HEK293 (cell line): ENCODE measurements at regions not wholly inside any gene's neighbourhood (a gene's known extent, or its start where the extent isn't known, plus 50 kb on each side); places are given as distances from the start of the nearest gene placed in this dataset.
"Not testable (repeated sequence)": the region's sequence is repeated elsewhere in the genome, so short reads cannot be mapped to it uniquely, and the experiment has no call there.

Experiments
- CTCF ChIA-PET: fragments of 350-600 bp; formaldehyde crosslinking; extraction: SDS; loops from one replicate; lab custom pipeline; 2021; ENCODE audit warnings: antibody characterized with exemption; lab: Yijun Ruan, JAX
- POLR2A ChIA-PET: fragments of 300-600 bp; formaldehyde crosslinking; extraction: SDS; loops from one replicate; lab custom pipeline; 2020; ENCODE audit warnings: antibody characterized with exemption, inconsistent platforms; lab: Yijun Ruan, JAX
- H3K27ac ChIP-seq: fragments of 200-500 bp; sonication (Bioruptor generic); 2 replicates; pipeline ENCODE4 v1.5.1; 2014; ENCODE audit warnings: low read depth, low read length, control low read depth, inconsistent platforms; ENCODE audit errors: extremely low read depth
- H3K36me3 ChIP-seq, 2 experiments: fragments of 200-500 bp in 1 of 2; sonication (Bioruptor generic) in 1 of 2; 1 replicate in 1 of 2; 2 replicates in 1 of 2; pipeline ENCODE4 v1.5.1; 2014 to 2017; ENCODE audit warnings: inconsistent platforms in 2 of 2, low read length in 2 of 2; ENCODE audit not compliant: control insufficient read depth in 2 of 2, insufficient read depth in 1 of 2
- H3K4me1 ChIP-seq: fragments of 200-500 bp; sonication (Bioruptor generic); 2 replicates; pipeline ENCODE4 v1.5.1; 2014; ENCODE audit warnings: mild to moderate bottlenecking, low read length, inconsistent platforms; ENCODE audit not compliant: control insufficient read depth, insufficient read depth
- H3K4me3 ChIP-seq: 2 replicates; pipeline ENCODE4 v1.5.1; 2011; ENCODE audit warnings: low read depth, mild to moderate bottlenecking, control low read depth, low read length, moderate library complexity
- H3K9me3 ChIP-seq: fragments of 200-500 bp; sonication (Bioruptor generic); 2 replicates; pipeline ENCODE4 v1.5.1; 2014; ENCODE audit warnings: low read depth, low read length, inconsistent platforms; ENCODE audit not compliant: control insufficient read depth, insufficient read depth
- GLI4 ChIP-seq: fragments of 450-650 bp; formaldehyde crosslinking; IDR thresholded peaks from 2 replicates; pipeline ENCODE4 v1.5.1; 2016; ENCODE audit warnings: missing biosample characterization, missing genetic modification characterization
- MYNN ChIP-seq: fragments of 450-650 bp; formaldehyde crosslinking; IDR thresholded peaks from 2 replicates; pipeline ENCODE4 v1.5.1; 2016; ENCODE audit warnings: missing biosample characterization, missing genetic modification characterization, borderline replicate concordance
- ZBTB17 ChIP-seq: fragments of 450-650 bp; formaldehyde crosslinking; IDR thresholded peaks from 2 replicates; pipeline ENCODE4 v1.5.1; 2016; ENCODE audit warnings: missing biosample characterization, missing genetic modification characterization
- ZBTB49 ChIP-seq: fragments of 450-650 bp; formaldehyde crosslinking; IDR thresholded peaks from 2 replicates; pipeline ENCODE4 v1.5.1; 2016; ENCODE audit warnings: missing biosample characterization, missing genetic modification characterization, low read depth
- ZNF335 ChIP-seq: fragments of 450-650 bp; formaldehyde crosslinking; conservative IDR thresholded peaks from 2 replicates; pipeline ENCODE4 v1.5.1; 2016; ENCODE audit warnings: missing biosample characterization, missing genetic modification characterization
- ZNF362 ChIP-seq: fragments of 450-650 bp; formaldehyde crosslinking; IDR thresholded peaks from 2 replicates; pipeline ENCODE4 v1.5.1; 2016; ENCODE audit warnings: missing biosample characterization, missing genetic modification characterization
- ZNF518A ChIP-seq: fragments of 450-650 bp; formaldehyde crosslinking; conservative IDR thresholded peaks from 2 replicates; pipeline ENCODE4 v1.5.1; 2016; ENCODE audit warnings: low read depth, missing biosample characterization, missing genetic modification characterization
- ZNF529 ChIP-seq: fragments of 450-650 bp; formaldehyde crosslinking; IDR thresholded peaks from 2 replicates; pipeline ENCODE4 v1.5.1; 2017; ENCODE audit warnings: missing genetic modification characterization, missing biosample characterization; ENCODE audit not compliant: insufficient replicate concordance
- ZNF548 ChIP-seq: fragments of 450-650 bp; formaldehyde crosslinking; IDR thresholded peaks from 2 replicates; pipeline ENCODE4 v1.5.1; 2016; ENCODE audit warnings: missing biosample characterization, missing genetic modification characterization
- ZNF555 ChIP-seq: fragments of 450-650 bp; formaldehyde crosslinking; conservative IDR thresholded peaks from 2 replicates; pipeline ENCODE4 v1.5.1; 2017; ENCODE audit warnings: missing biosample characterization, mild to moderate bottlenecking, missing genetic modification characterization, inconsistent platforms
- ZNF629 ChIP-seq: fragments of 450-650 bp; formaldehyde crosslinking; IDR thresholded peaks from 2 replicates; pipeline ENCODE4 v1.5.1; 2017; ENCODE audit warnings: missing biosample characterization, missing genetic modification characterization
- ZNF76 ChIP-seq: fragments of 450-650 bp; formaldehyde crosslinking; IDR thresholded peaks from 2 replicates; pipeline ENCODE4; 2016; ENCODE audit warnings: low read depth, missing biosample characterization, missing genetic modification characterization, borderline replicate concordance
- ZNF776 ChIP-seq: fragments of 450-650 bp; formaldehyde crosslinking; IDR thresholded peaks from 2 replicates; pipeline ENCODE4 v1.5.0; 2017; ENCODE audit warnings: missing biosample characterization, missing genetic modification characterization, borderline replicate concordance
- ZNF830 ChIP-seq: fragments of 450-650 bp; IDR thresholded peaks from 2 replicates; pipeline ENCODE4 v1.5.0; 2018; ENCODE audit warnings: missing biosample characterization, missing genetic modification characterization, low read depth, mild to moderate bottlenecking, moderate library complexity
- ZNF843 ChIP-seq: fragments of 450-650 bp; formaldehyde crosslinking; IDR thresholded peaks from 2 replicates; pipeline ENCODE4 v1.5.1; 2016; ENCODE audit warnings: missing biosample characterization, missing genetic modification characterization

- no peak for TF ChIP-seq ZNF518A
Measured at GRCh38 chr18:64692826-64693225, 543.9 kb upstream of the LINC00305 start (continued).

- CTCF ChIA-PET = interaction anchor here (0.6 kb wide), 1 partner anchor 342 kb away, joined by 3 read pairs; no protein-coding TSS in a partner anchor
- POLR2A ChIA-PET = no interaction called here
- H3K27ac ChIP-seq = no peak overlapping the region
Measured at GRCh38 chr18:64679121-64679520, 530.2 kb upstream of the LINC00305 start.

GRCh38 chr18:64678048-64678447 lies 529.2 kb upstream of the LINC00305 start:
- Histone ChIP-seq H3K4me3 (no peak overlapping the region), H3K36me3 (no peaks in the 10 kb centered on the region), H3K4me1 (no peaks in the 10 kb centered on the region), H3K9me3 (no peaks in the 10 kb centered on the region), H3K27ac (no peak overlapping the region)
- ChIA-PET CTCF (no interaction called here), POLR2A (no interaction called here)
- TF ChIP-seq ZBTB49 (tag by site-specific recombination) = no peak
- no peak for TF ChIP-seq ZNF548 (tag by site-specific recombination)
- no peak for TF ChIP-seq ZNF529 (tag by site-specific recombination)
- no peak for TF ChIP-seq GLI4 (tag by site-specific recombination)
- TF ChIP-seq, all 188 proteins: peak for 0

More at GRCh38 chr18:64679121-64679520, 530.2 kb upstream of the LINC00305 start:
- Histone ChIP-seq H3K4me3 (no peak overlapping the region), H3K9me3 (no peaks in the 10 kb centered on the region), H3K36me3 (no peaks in the 10 kb centered on the region), H3K4me1 (no peaks in the 10 kb centered on the region)
- no peak for TF ChIP-seq ZNF629 (tag by site-specific recombination)
- TF ChIP-seq ZNF776 = no peak
- TF ChIP-seq MYNN (tag by site-specific recombination) = no peak
- TF ChIP-seq ZNF362 = no peak
- no peak for TF ChIP-seq ZNF843 (tag by site-specific recombination)
- TF ChIP-seq ZNF830 (tag by site-specific recombination) = no peak
- TF ChIP-seq ZBTB17 (tag by site-specific recombination) = no peak

- no peak overlapping the region for H3K4me3 ChIP-seq
- no peaks in the 10 kb centered on the region for H3K9me3 ChIP-seq
- no peaks in the 10 kb centered on the region for H3K4me1 ChIP-seq
- TF ChIP-seq ZNF555 (tag by site-specific recombination) (no peak), ZNF76 (no peak), ZNF335 (tag by site-specific recombination) (no peak)
- CTCF ChIA-PET = no interaction called here
- no peak overlapping the region for H3K27ac ChIP-seq
- POLR2A ChIA-PET = no interaction called here
- no peaks in the 10 kb centered on the region for H3K36me3 ChIP-seq
Measured at GRCh38 chr18:64674694-64675093, 525.8 kb upstream of the LINC00305 start.

- H3K4me1 ChIP-seq, H3K9me3 ChIP-seq, H3K27ac ChIP-seq, CTCF ChIA-PET, POLR2A ChIA-PET, H3K4me3 ChIP-seq, H3K36me3 ChIP-seq: not testable (repeated sequence)
Measured at GRCh38 chr18:64671293-64671692, 522.4 kb upstream of the LINC00305 start.
